Vagina (tissue), 2 donors: ENCODE measurements at regions not wholly inside any gene's neighbourhood (a gene's known extent, or its start where the extent isn't known, plus 50 kb on each side); places are given as distances from the start of the nearest gene placed in this dataset.

Source experiments
- DNase-seq, 2 donors: peaks; one replicate each; pipeline ENCODE4 v3.0.0-alpha.2; 2017; ENCODE audit errors: extremely low spot score in 2 of 2
- H3K27ac ChIP-seq: fragments of 200-600 bp; sonication (generic); one replicate; pipeline ENCODE4 v1.5.1; 2019
- H3K27me3 ChIP-seq: fragments of 200-600 bp; sonication (generic); one replicate; pipeline ENCODE4 v1.5.1; 2019
- H3K36me3 ChIP-seq, 2 donors: fragments of 200-600 bp; sonication (generic); one replicate each; pipeline ENCODE4 v1.5.1; 2017 to 2019
- H3K4me1 ChIP-seq: fragments of 200-600 bp; sonication (generic); one replicate; pipeline ENCODE4 v1.5.1; 2019
- H3K4me3 ChIP-seq, 2 donors: fragments of 200-600 bp; sonication (generic); 1 replicate in 1 of 2; 2 replicates in 1 of 2; pipeline ENCODE4 v1.5.1; 2016 to 2019
- H3K9me3 ChIP-seq: fragments of 200-600 bp; sonication (generic); one replicate; pipeline ENCODE4 v1.5.1; 2019
- POLR2A ChIP-seq, 2 donors: fragments of 450-650 bp; IDR thresholded peaks; one replicate each; pipeline ENCODE4 v1.6.1; 2017; ENCODE audit warnings: antibody characterized with exemption in 2 of 2, mild to moderate bottlenecking in 2 of 2, moderate library complexity in 2 of 2
- POLR2AphosphoS5 ChIP-seq, 2 donors: sonication (generic); formaldehyde crosslinking; IDR thresholded peaks; one replicate each; pipeline ENCODE4 v1.9.0; 2017; ENCODE audit warnings: antibody characterized with exemption in 2 of 2, mild to moderate bottlenecking in 2 of 2, low read depth in 1 of 2; ENCODE audit not compliant: insufficient read depth in 1 of 2
- intact Hi-C: fragments of 100-400 bp; cut with DNase I; formaldehyde crosslinking; loops from one replicate; pipeline ENCODE4 v1.15.1; 2023
- TF ChIP-seq, protein P1 (sequence below), 3 experiments: fragments of 450-650 bp in 2 of 3; fragments of 200-600 bp in 1 of 3; sonication (generic) in 1 of 3; IDR thresholded peaks; one replicate each; pipeline ENCODE4 v1.5.1; 2017 to 2019; ENCODE audit warnings: antibody characterized with exemption in 3 of 3, mild to moderate bottlenecking in 2 of 3, moderate library complexity in 2 of 3

DNA sequence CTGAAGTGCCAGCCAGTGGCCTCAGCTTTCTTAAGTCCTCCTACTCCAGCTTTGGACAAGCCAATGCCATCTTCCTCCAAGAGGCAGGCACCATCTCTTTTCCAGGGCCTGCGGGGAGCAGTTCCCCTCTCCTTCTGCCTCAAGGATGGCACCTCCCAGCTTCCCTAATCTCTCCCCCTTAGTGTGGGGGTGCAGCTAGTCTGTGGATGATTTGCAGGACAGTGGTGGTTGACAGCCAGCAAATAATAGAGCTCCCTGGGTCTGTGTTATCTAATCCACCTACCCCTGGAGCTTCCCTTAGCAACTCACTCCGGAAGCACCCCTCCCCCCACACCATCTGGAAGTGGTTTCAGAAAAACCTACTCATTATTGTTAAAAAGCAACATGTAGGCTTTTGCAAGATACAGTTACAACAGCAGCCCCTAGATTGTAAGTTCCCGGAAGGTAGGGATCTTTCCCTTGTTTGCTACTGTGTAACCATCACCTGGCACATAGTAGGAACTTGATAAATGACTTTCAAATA lies 247.1 kb downstream of the BCOR start:
- no peak for TF ChIP-seq POLR2AphosphoS5 (IDR thresholded peaks at IDR 0.05; ENCODE audit: insufficient read depth in 1 of 2, low read depth in 1 of 2)
- TF ChIP-seq, protein P1, sequence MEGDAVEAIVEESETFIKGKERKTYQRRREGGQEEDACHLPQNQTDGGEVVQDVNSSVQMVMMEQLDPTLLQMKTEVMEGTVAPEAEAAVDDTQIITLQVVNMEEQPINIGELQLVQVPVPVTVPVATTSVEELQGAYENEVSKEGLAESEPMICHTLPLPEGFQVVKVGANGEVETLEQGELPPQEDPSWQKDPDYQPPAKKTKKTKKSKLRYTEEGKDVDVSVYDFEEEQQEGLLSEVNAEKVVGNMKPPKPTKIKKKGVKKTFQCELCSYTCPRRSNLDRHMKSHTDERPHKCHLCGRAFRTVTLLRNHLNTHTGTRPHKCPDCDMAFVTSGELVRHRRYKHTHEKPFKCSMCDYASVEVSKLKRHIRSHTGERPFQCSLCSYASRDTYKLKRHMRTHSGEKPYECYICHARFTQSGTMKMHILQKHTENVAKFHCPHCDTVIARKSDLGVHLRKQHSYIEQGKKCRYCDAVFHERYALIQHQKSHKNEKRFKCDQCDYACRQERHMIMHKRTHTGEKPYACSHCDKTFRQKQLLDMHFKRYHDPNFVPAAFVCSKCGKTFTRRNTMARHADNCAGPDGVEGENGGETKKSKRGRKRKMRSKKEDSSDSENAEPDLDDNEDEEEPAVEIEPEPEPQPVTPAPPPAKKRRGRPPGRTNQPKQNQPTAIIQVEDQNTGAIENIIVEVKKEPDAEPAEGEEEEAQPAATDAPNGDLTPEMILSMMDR (IDR thresholded peaks at IDR 0.05), result no peak
- TF ChIP-seq POLR2A (IDR thresholded peaks at IDR 0.05), result no peak
- Histone ChIP-seq H3K4me1 (no peaks in the 10 kb centered on the region), H3K9me3 (no peaks in the 10 kb centered on the region), H3K4me3 (no peak overlapping the region), H3K27me3 (no peaks in the 10 kb centered on the region), H3K27ac (no peak overlapping the region), H3K36me3 (no peaks in the 10 kb centered on the region)
- intact Hi-C loops, result no loop called here
- DNase-seq, result no peak

DNA sequence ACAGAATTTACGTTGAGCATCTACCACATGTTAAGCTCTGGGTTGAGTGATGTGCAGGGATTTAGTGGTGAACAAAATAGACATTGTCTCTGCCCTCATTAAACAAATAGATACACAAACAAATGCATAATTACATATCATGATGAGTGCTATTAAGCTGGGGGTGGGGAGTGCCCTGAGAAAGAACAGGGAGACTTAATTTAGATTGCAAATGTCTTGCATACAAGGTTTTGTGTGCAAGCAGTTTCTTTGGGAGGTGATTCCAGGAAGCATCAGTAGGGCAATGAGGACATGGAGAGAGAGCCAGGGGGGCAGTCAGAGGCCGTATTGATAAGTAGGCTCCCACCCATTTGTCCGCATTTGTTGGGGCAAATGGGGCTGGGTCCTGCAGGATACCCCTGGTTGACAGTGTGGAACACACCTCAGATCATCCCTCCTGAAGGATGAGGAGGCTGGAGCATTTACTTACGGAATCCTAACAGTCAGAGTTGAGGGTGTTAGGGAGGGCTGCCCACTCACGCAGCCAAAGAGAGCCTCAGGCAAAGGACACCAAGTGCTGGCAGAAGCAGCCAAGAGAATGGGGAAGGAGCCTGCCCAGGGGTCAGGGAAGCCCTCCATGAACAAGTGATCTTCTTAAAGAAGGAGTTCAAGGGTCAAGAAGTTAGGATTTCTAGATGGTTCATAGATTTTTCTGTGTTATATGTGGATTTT lies 245.9 kb downstream of the BCOR start:
- intact Hi-C loops, result no loop called here
- Histone ChIP-seq H3K27me3 (no peaks in the 10 kb centered on the region), H3K9me3 (no peaks in the 10 kb centered on the region), H3K4me1 (no peaks in the 10 kb centered on the region), H3K27ac (no peak overlapping the region), H3K4me3 (no peak overlapping the region), H3K36me3 (no peaks in the 10 kb centered on the region)
- DNase-seq, result no peak
- TF ChIP-seq POLR2AphosphoS5 (IDR thresholded peaks at IDR 0.05; ENCODE audit: insufficient read depth in 1 of 2, low read depth in 1 of 2) (no peak), POLR2A (IDR thresholded peaks at IDR 0.05) (no peak)
- TF ChIP-seq, protein P1 (IDR thresholded peaks at IDR 0.05), result no peak

DNA sequence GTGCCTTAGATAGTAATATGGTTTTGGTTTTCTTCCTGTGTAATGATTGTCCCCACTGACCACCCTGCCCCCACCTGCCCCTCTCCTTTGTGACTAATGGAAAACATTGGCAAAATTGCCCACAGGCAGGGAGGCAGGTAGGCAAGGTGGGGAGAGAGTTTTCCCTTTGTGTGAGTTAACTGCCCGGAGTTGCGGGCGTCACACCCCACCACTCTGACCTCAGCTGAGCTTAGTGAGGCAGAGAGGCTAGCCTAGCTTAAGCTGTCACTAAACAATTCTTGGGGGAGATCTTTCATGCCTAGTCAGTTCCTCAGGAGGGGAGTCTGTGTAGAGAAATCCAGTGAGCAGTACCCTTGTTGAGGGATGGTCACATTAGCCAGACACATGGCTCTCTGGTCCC lies 245.3 kb downstream of the BCOR start:
- no peaks in the 10 kb centered on the region for H3K27me3 ChIP-seq
- H3K27ac ChIP-seq, result no peak overlapping the region
- no peaks in the 10 kb centered on the region for H3K36me3 ChIP-seq
- H3K4me3 ChIP-seq, result no peak overlapping the region
- no peaks in the 10 kb centered on the region for H3K9me3 ChIP-seq
- no peak for DNase-seq
- intact Hi-C loops, result no loop called here
- H3K4me1 ChIP-seq, result no peaks in the 10 kb centered on the region
- TF ChIP-seq, protein P1 (IDR thresholded peaks at IDR 0.05), result no peak
- TF ChIP-seq POLR2AphosphoS5 (IDR thresholded peaks at IDR 0.05; ENCODE audit: insufficient read depth in 1 of 2, low read depth in 1 of 2), result no peak

DNA sequence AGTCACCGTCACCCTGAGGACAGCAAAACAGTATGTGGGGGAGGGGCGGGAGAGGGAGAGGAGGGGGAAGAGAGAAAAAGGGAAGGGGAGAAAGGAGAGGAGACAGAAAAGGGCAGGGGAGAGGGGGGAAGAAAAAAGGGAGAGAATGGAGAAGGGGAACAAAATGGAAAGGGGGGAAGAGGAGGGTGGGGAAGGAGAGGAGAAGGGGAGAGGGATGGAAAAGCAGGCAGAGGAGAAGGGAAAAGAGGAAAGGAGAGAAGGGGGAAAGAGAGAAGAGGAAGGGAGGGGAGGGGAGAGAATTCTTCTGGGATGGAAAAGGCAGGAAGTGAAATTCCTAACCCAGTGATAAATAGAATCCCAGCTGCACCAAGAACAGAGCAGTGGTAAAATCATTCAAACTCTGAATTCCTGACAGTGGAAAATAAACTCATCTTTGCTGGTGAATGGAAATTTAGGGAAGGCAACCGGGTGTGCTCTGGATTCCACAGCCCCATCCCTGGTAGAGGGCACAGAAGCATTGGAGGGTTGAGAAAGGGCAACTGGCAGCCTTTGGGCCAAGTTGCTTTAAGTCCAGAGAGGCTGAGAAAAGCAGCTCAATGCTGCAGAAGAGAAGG lies 244.2 kb downstream of the BCOR start:
- no peaks in the 10 kb centered on the region for H3K9me3 ChIP-seq
- intact Hi-C loops, result no loop called here

More for the DNA sequence above, 244.2 kb downstream of the BCOR start:
- no peaks in the 10 kb centered on the region for H3K4me1 ChIP-seq
- H3K27me3 ChIP-seq, result no peaks in the 10 kb centered on the region
- H3K4me3 ChIP-seq, result no peak overlapping the region
- no peaks in the 10 kb centered on the region for H3K36me3 ChIP-seq
- no peak overlapping the region for H3K27ac ChIP-seq
- TF ChIP-seq, protein P1 (IDR thresholded peaks at IDR 0.05), result no peak
- no peak for TF ChIP-seq POLR2A (IDR thresholded peaks at IDR 0.05)
- no peak for TF ChIP-seq POLR2AphosphoS5 (IDR thresholded peaks at IDR 0.05; ENCODE audit: insufficient read depth in 1 of 2, low read depth in 1 of 2)
- no peak for DNase-seq
